ENCODE measurements at regions not wholly inside any gene's neighbourhood (a gene's known extent, or its start where the extent isn't known, plus 50 kb on each side); places are given as distances from the start of the nearest gene placed in this dataset.
"Not testable (repeated sequence)": the region's sequence is repeated elsewhere in the genome, so short reads cannot be mapped to it uniquely, and the experiment has no call there.

GRCh38 chr2:241959751-241960269 lies 90.3 kb downstream of the RTP5 start:
- no peak for DNase-seq

GRCh38 chr2:241961454-241961853 lies 91.9 kb downstream of the RTP5 start:
- DNase-seq: no peak

- no peak for DNase-seq
These were observed 94.6 kb downstream of the RTP5 start for GRCh38 chr2:241964133-241964532.

- peak; percentile 72 for DNase-seq
These were observed 96.4 kb downstream of the RTP5 start for GRCh38 chr2:241965931-241966412.

GRCh38 chr2:241966647-241967466 lies 97.3 kb downstream of the RTP5 start:
- peak; percentile 11 for DNase-seq

GRCh38 chr2:241967467-241968144 lies 98.1 kb downstream of the RTP5 start:
- DNase-seq: no peak

GRCh38 chr2:241968417-241968816 lies 98.9 kb downstream of the RTP5 start:
- DNase-seq: no peak

- DNase-seq: not testable (repeated sequence)
These were observed 99.7 kb downstream of the RTP5 start for GRCh38 chr2:241969182-241969581.

- DNase-seq: no peak
These were observed 101.2 kb downstream of the RTP5 start for GRCh38 chr2:241970716-241971115.

- no peak for DNase-seq
These were observed 104.6 kb downstream of the RTP5 start for GRCh38 chr2:241974096-241974495.

GRCh38 chr2:241974851-241975592 lies 105.5 kb downstream of the RTP5 start:
- DNase-seq: no peak

GRCh38 chr2:241975593-241976284 lies 106.2 kb downstream of the RTP5 start:
- no peak for DNase-seq

- no peak for DNase-seq
These were observed 106.8 kb downstream of the RTP5 start for GRCh38 chr2:241976296-241976695.

- DNase-seq: no peak
These were observed 108.2 kb downstream of the RTP5 start for GRCh38 chr2:241977557-241978300.

- DNase-seq: no peak
These were observed 109.1 kb downstream of the RTP5 start for GRCh38 chr2:241978670-241979069.

GRCh38 chr2:241980193-241980592 lies 110.7 kb downstream of the RTP5 start:
- DNase-seq: no peak

GRCh38 chr2:241981076-241981700 lies 111.7 kb downstream of the RTP5 start:
- no peak for DNase-seq

- no peak for DNase-seq
These were observed 113.4 kb downstream of the RTP5 start for GRCh38 chr2:241982706-241983570.

GRCh38 chr2:241983571-241984270 lies 114.2 kb downstream of the RTP5 start:
- DNase-seq: no peak

- no peak for DNase-seq
These were observed 114.7 kb downstream of the RTP5 start for GRCh38 chr2:241984271-241984655.

Data from activated T-cell treated with anti-CD3 and anti-CD28 coated beads for 4 hours (primary cell).